ENCODE measurements at regions not wholly inside any gene's neighbourhood (a gene's known extent, or its start where the extent isn't known, plus 50 kb on each side); places are given as distances from the start of the nearest gene placed in this dataset.

DNA sequence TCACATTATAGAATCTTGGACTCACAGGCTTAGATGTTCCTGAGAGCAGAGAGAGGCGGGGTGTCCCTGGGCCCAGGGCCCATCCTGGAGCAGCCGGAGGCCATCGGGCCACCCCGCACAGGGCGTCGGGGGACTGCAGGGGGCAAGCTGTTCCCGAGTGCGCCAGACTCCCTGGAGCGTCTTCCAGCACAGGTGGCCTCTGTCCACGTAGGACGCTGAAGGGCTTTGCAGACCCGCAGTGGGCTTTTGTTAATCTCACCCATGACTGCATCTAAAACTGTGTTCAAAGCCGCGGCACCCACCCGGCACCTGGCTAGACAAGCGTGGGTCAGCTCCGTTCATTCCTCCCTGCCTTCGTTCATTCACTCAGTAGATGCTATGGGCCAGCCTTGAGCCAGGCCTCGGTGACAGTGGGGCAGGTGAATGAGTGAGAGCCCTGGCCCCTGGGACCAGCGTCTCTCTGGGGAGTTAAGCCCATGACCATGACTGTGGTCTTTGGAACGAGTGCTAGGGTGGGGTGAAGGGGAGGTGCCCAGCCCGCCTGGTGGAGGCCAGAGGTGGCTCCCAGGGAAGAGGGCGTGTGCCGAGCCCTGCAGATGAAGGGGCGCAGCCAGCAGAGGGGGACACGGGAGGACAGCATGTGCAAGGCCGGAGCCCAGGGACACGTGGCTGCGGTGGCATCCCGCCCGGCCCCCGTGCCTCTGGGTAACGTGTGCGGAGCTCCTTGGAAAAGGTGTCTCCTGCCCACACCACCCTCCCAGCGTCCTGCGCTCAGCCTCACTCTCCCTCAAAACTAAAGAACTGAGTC lies 98.3 kb downstream of the HMX1 start:
- no peak for DNase-seq

DNA sequence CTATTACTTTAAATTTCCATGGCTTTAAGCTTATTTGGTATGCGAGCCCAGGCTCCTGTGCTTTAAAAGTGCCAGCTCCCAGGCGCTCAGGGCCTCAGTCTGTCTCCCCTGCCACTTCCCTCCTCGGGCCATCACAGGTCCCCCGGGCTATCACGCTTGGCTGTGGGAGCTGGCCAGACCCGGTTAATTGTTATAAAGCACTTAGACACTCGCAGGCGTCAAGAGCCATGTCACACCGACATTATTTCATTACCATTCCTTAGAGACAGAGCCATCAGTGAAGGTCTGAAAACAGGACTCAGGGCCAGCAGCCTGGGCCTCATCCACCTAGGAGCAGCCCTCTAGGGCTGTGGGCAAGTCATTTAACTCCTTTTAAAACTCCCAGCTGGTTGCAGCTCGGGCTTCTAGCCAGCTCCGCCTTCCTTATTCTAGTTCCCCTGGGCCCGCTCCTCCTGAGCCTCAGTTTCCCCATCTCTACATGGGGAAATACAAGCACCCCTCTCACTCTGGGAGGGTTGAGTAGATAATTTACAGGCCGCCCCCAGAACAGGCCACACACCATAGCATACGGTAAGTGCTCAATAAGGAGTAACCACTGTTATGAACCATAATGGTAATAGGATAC lies 99.0 kb downstream of the HMX1 start:
- DNase-seq = no peak

DNA sequence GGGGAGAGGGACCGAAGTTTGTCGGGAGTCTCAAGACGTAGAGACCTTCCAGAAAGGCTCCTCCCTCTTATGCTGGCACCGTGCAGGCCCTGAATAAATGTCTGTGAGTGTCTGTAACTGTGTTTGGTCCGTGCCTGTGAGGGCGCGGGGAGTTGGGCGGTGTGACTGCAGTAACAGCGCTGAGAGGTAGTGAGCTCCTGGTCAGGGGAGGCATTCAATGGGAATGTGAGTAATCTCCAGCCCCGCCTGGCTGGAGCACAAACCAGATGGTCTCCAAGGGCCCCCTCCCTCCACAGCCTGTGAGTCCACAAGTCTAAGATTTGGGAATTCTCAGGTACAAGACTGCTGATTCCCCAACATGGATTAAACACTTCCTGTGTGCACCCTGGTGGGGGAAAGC lies 100.0 kb downstream of the HMX1 start:
- DNase-seq = no peak

GRCh38 chr4:8771258-8771590 lies 100.4 kb downstream of the HMX1 start:
- no peak for DNase-seq

DNA sequence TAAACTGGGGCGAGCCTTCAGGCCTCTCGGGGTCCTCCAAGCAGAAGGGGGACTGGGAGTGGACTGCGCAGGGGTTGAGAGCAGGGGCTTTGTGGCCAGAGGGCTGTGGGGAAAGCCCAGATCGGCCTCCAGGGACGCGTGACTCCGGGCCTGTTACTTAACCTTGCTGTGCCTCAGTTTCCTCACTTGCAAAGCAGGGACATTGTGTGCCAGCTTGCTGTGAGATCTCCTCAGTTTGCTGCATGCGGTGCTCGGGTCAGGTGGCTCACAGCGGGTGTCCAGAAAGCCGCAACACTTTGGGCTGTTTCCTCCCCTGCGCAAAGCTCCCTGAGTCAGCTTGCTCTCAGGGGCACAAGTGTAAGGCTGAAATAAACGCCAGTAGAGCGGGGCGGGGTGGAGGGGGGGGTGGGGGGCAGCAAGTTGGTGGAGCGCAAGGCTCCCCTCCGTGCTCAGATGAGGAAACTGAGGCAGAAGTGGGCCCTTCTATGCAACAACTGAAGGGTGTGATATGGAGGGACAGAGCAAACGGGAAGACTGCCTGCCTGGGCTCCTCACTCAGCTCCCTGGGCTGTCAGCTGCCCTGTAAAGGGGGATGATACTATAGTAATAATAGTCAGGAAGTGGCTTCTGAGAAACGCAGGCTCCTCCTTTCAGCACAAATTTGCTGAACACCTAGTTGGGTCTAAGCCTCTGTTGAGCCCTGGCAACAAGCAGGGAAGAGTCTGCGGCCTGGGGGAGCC lies 101.0 kb downstream of the HMX1 start:
- no peak for DNase-seq

- no peak for DNase-seq
Observed at GRCh38 chr4:8769645-8770517, 101.8 kb downstream of the HMX1 start.

DNA sequence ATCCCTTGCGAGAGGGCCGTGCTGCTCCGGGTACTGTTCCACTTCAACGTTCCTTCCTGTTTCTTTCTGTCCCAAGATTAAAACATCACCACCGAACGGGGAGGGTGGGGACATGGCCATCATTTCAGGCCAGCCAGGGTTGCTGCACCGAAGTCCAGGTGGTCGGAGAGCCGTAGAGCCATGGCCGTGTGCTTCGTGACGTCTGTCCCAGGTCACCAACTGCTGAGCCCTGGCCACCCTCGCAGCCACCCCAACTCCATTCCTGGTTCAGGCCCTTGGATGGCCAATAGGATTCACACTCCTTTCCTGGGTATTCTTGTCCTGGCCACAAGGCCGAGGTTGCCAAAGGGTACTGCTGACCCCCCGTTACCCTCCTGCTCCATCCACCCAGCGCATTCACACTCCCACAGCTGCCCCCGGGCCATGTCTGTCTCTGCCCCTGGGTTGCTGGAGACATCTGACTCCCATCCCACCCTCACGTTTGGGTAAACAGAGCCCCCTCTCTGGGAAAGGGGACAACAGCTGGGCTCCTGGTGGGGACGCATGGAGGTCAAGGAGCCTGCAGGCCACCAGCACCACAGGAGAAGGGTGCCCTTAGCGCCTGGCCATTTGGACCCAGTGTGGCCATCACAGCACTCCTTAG lies 103.2 kb downstream of the HMX1 start:
- DNase-seq = no peak

GRCh38 chr4:8766610-8767009 lies 105.0 kb downstream of the HMX1 start:
- no peak for DNase-seq

DNA sequence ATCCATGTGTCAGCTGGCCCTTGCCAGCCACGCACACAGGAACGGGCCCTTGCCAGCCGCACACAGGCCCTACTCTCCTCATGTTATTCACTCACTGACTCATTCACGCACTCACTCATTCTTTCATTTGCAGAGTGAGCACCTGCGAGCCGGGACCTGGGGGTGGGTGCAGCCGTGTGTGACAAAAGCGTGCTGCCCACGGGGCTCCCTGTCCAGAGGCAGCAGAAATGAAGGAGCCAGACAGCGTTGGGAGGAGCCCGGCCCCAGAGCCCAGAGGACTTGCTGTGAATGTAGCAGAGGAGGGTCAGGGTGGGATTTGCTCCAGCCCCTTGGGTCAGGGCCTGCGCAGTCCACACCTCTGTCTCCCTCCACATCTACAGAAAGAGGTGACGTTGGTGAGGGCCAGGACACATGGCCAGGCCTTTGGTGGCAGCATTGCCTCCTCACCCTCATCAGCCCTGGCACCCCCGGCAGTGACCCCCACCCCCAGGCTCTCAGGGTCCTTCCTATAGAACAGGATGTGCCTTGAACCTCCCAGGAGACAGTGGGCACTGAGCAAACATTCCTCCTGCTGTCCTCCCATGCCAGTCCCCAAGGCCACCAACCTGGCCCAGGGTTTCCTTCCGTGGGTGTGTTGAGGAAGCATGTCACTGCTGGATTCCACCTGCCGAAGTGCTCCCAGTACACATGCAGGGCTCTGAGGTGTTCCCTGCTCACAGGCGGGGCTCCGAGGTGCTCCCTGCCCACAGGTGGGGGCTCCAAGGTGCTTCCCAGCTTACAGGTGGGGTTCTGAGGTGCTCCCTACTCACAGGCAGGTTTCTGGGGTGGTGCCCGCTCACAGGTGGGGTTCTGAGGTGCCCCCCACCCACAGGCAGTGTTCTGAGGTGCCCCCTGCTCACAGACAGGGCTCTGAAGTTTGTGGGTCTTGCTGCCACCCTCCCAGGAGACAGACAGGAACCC lies 105.7 kb downstream of the HMX1 start:
- DNase-seq = no peak

DNA sequence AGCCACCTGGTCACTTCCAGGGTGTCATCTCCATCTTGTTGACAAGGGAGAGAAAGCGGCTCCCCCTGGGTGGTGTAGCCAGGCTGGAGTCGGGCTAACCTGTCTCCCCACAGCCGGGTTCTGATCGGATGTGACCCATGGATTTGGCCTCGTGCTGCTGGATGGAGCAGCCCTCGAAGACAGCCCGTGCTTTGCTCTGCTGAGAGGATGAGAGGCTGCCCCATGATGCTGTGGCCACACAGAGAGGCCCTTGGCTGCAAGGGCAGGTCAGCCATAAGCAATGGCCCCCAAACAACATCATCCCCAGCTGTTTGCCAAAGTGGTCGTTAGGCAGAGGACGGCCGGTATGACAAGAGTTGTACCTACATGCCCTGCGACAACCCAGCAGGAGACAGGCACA lies 106.6 kb downstream of the HMX1 start:
- DNase-seq = no peak

- DNase-seq = no peak
Observed at GRCh38 chr4:8763966-8764901, 107.4 kb downstream of the HMX1 start.

DNA sequence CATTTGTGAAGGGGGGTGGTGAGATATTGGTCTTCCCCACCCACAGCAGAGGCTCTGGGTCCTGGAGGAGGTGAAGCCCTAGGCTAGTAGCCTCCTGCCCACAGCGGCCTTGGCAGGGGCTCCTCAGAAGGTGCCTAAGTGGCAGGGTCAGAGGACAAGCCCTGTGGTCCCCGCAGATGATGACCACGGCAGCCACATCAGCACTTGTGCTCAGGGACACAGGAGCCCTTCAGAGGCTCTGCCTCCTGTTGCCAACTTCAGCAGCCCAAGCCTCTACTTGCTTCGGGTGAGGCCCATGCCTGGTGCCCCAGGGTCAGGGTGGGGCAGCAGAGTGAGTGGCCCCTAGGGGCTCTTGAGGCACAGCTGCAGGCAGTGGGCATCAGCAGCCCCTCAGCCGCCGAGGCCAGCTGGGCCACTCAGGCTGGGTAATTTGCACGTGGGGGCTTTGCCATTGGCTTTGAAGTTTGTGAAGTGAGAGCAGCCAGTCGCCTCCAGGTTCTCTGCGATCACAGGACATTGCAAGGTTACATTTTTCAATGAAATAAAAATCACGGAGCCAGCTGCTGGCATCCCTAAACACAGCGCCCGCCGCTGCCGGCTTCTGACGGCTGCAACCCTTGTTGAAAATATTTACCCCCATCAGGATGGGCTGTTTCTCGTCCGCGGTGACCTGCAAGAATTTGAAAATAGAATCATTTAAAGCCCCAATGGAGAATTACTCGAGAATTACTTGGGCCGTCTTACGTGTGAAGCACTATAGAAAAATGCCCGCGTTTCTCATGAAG lies 108.5 kb downstream of the HMX1 start:
- no peak for DNase-seq

GRCh38 chr4:8762356-8762755 lies 109.3 kb downstream of the HMX1 start:
- no peak for DNase-seq

DNA sequence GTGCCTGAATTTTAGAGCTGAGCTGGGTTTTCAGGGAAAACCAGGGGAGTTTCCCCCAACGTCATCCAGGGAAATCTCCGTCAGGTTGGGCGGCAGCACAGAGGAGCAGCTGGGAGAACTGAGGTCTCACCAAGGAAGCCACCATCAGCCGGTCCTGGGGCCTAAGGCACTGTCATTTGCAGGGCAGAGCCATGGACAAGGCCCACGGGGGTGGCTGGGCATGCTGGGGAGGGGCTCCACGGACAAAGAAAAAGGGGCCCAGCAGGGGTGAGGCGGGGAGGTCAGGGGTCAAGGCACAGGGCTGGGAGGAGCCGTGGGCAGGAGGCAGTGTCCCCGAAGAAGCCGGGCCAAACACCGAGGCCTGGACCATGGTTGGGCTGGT lies 109.8 kb downstream of the HMX1 start:
- DNase-seq = no peak

- DNase-seq = no peak
Observed at GRCh38 chr4:8761167-8761823, 110.3 kb downstream of the HMX1 start.

DNA sequence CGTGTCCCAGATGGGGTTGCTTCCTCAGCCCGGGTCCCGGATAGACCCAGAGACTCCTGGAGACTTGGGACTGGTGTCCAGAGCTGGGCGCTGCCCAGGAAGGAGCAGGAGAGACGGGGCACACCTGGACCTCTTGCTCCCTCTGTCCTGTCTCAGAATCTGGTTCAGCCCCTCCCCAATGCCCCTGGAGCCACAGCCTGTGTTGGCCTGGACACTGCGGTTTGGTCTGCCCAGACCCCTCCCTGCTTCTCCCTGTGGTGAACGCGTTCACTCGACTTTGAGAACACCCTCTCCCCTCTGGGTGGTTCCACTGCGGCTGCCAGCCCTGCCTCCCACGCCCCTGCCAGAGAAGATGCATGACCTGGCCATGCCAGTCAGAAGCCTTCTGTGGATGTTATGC lies 111.1 kb downstream of the HMX1 start:
- DNase-seq = no peak

DNA sequence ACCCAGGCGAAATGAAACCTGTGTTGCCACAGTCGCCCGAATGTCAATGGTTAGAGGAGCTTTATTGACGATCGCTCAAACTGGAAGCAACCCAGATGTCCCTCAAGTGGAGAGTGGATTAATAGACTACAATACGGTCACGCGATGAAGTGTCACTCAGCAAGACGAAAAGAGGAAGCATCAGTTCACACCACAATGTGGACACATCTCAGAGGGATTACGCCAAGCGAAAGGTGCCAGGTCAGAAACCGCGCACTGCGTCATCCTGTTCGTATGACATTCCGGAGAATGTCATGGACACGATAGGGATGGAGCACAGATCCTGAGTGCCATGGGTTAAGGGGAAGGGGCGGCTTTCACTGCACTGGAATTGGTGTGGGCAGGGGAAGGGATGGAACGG lies 111.7 kb downstream of the HMX1 start:
- DNase-seq = no peak

DNA sequence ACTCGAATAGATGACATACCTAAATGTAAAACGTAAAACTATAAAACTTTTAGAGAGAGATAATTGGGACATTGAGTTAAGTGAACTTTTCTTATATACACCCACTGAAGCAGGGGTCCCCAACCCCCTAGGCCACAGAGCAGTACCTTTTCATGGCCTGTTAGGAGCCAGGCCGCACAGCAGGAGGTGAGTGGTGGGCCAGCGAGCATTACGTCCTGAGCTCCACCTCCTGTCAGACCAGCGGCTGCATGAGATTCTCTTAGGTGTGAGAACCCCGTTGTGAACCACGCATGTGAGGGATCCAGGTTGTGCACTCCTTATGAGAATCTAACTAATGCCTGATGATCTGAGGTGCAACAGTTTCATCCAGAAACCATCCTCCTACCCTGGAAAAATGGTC lies 114.8 kb downstream of the HMX1 start:
- DNase-seq = no peak

All from Kasumi-1 (cell line).